Medulla oblongata (tissue), 1 donor: ENCODE measurements at regions not wholly inside any gene's neighbourhood (a gene's known extent, or its start where the extent isn't known, plus 50 kb on each side); places are given as distances from the start of the nearest gene placed in this dataset.

Experiments used
- DNase-seq: peaks from one replicate; pipeline ENCODE4 v3.0.0-alpha.2; 2015; ENCODE audit errors: extremely low spot score

- DNase-seq = no peak
Observed at GRCh38 chr2:167510071-167510759, 621.9 kb downstream of the XIRP2 start.

- peak; percentile 12 for DNase-seq
Observed at GRCh38 chr2:167509586-167509985, 621.3 kb downstream of the XIRP2 start.

GRCh38 chr2:167508709-167509108 is 620.4 kb downstream of the XIRP2 start:
- no peak for DNase-seq

- no peak for DNase-seq
Observed at GRCh38 chr2:167506395-167506794, 618.1 kb downstream of the XIRP2 start.

GRCh38 chr2:167504695-167505094 is 616.4 kb downstream of the XIRP2 start:
- DNase-seq = no peak

- no peak for DNase-seq
Observed at GRCh38 chr2:167504061-167504460, 615.8 kb downstream of the XIRP2 start.

- no peak for DNase-seq
Observed at GRCh38 chr2:167501618-167502017, 613.3 kb downstream of the XIRP2 start.

GRCh38 chr2:167493862-167494261 is 605.6 kb downstream of the XIRP2 start:
- DNase-seq = no peak

- DNase-seq = no peak
Observed at GRCh38 chr2:167492486-167492885, 604.2 kb downstream of the XIRP2 start.

GRCh38 chr2:167491788-167492187 is 603.5 kb downstream of the XIRP2 start:
- DNase-seq = no peak

GRCh38 chr2:167490455-167490854 is 602.2 kb downstream of the XIRP2 start:
- no peak for DNase-seq

GRCh38 chr2:167489325-167489724 is 601.0 kb downstream of the XIRP2 start:
- peak; percentile 57 for DNase-seq

GRCh38 chr2:167487728-167488127 is 599.4 kb downstream of the XIRP2 start:
- DNase-seq = no peak

GRCh38 chr2:167484875-167485274 is 596.6 kb downstream of the XIRP2 start:
- no peak for DNase-seq

GRCh38 chr2:167480986-167481309 is 592.7 kb downstream of the XIRP2 start:
- DNase-seq = no peak

- no peak for DNase-seq
Observed at GRCh38 chr2:167480232-167480985, 592.1 kb downstream of the XIRP2 start.

GRCh38 chr2:167478196-167478595 is 589.9 kb downstream of the XIRP2 start:
- DNase-seq = no peak

GRCh38 chr2:167475791-167476190 is 587.5 kb downstream of the XIRP2 start:
- DNase-seq = no peak

- DNase-seq = no peak
Observed at GRCh38 chr2:167471734-167472133, 583.5 kb downstream of the XIRP2 start.

- DNase-seq = no peak
Observed at GRCh38 chr2:167471332-167471731, 583.1 kb downstream of the XIRP2 start.

GRCh38 chr2:167462379-167462778 is 574.1 kb downstream of the XIRP2 start:
- no peak for DNase-seq

- DNase-seq = no peak
Observed at GRCh38 chr2:167454036-167454435, 565.8 kb downstream of the XIRP2 start.

GRCh38 chr2:167451496-167452289 is 563.4 kb downstream of the XIRP2 start:
- no peak for DNase-seq
